Thymus (tissue), 11 donors: ENCODE measurements at regions not wholly inside any gene's neighbourhood (a gene's known extent, or its start where the extent isn't known, plus 50 kb on each side); places are given as distances from the start of the nearest gene placed in this dataset.
A peak's percentile ranks its signal among the peaks of the same experiment; 100 is the strongest.

Source experiments
- DNase-seq, 9 donors: peaks; one replicate each; pipeline ENCODE4 v3.0.0-alpha.2; 2013; ENCODE audit warnings: low spot score in 9 of 9, low read depth in 6 of 9, missing footprints in 1 of 9
- H3K27ac ChIP-seq, 2 donors: one replicate each; pipeline ENCODE4 v1.5.1; 2013; ENCODE audit warnings: control low read depth in 1 of 2, low read depth in 1 of 2, low read length in 1 of 2, mild to moderate bottlenecking in 1 of 2, moderate library complexity in 1 of 2
- H3K27me3 ChIP-seq, 2 donors: one replicate each; pipeline ENCODE4 v1.5.1; 2013; ENCODE audit warnings: low read length in 1 of 2; ENCODE audit not compliant: control insufficient read depth in 2 of 2, insufficient read depth in 1 of 2
- H3K36me3 ChIP-seq, 2 donors: one replicate each; pipeline ENCODE4 v1.5.1; 2013; ENCODE audit warnings: low read length in 1 of 2, mild to moderate bottlenecking in 1 of 2, moderate library complexity in 1 of 2; ENCODE audit not compliant: control insufficient read depth in 2 of 2, insufficient read depth in 2 of 2
- H3K4me1 ChIP-seq, 2 donors: one replicate each; pipeline ENCODE4 v1.5.1; 2013; ENCODE audit warnings: low read length in 2 of 2; ENCODE audit not compliant: control insufficient read depth in 2 of 2, insufficient read depth in 2 of 2
- H3K4me3 ChIP-seq, 2 donors: one replicate each; pipeline ENCODE4 v1.5.1; 2013; ENCODE audit warnings: low read length in 2 of 2, control low read depth in 1 of 2, mild to moderate bottlenecking in 1 of 2
- H3K9me3 ChIP-seq, 2 donors: one replicate each; pipeline ENCODE4 v1.5.1; 2013; ENCODE audit warnings: low read length in 1 of 2, mild to moderate bottlenecking in 1 of 2; ENCODE audit not compliant: control insufficient read depth in 2 of 2, insufficient read depth in 1 of 2
- WGBS: extraction: QIAGEN DNeasy Blood & Tissue Kit; methylation state at CpG from one replicate; pipeline ENCODE4 v1.1.7; 2013; 5-methylcytosine and 5-hydroxymethylcytosine counted together
- donor health status: healthy.

GRCh38 chr15:60057554-60057953, 53.4 kb downstream of the FOXB1 start:
- Histone ChIP-seq H3K27ac (no peak overlapping the region), H3K9me3 (peaks cover 0 to 2% of the 10 kb centered on the region in 2 donors), H3K27me3 (no peaks in the 10 kb centered on the region), H3K36me3 (no peaks in the 10 kb centered on the region), H3K4me1 (no peaks in the 10 kb centered on the region), H3K4me3 (no peak overlapping the region)
- no peak for DNase-seq
- 89% methylated on average over 3 of the region's 3 CpGs for WGBS

GRCh38 chr15:60059186-60059585, 55.1 kb downstream of the FOXB1 start:
- H3K27ac ChIP-seq, result no peak overlapping the region
- H3K27me3 ChIP-seq, result no peaks in the 10 kb centered on the region
- no peak overlapping the region for H3K4me3 ChIP-seq
- no peak for DNase-seq
- no peaks in the 10 kb centered on the region for H3K4me1 ChIP-seq
- H3K9me3 ChIP-seq, result peaks cover 0 to 8% of the 10 kb centered on the region in 2 donors
- WGBS, result 97% methylated on average over 1 of the region's 1 CpG
- no peaks in the 10 kb centered on the region for H3K36me3 ChIP-seq

GRCh38 chr15:60061758-60062157, 57.6 kb downstream of the FOXB1 start:
- no peaks in the 10 kb centered on the region for H3K4me1 ChIP-seq
- H3K9me3 ChIP-seq, result peaks cover 0 to 8% of the 10 kb centered on the region in 2 donors
- 96% methylated on average over 1 of the region's 1 CpG for WGBS
- H3K4me3 ChIP-seq, result no peak overlapping the region
- no peak for DNase-seq
- no peaks in the 10 kb centered on the region for H3K36me3 ChIP-seq
- H3K27ac ChIP-seq, result no peak overlapping the region
- no peaks in the 10 kb centered on the region for H3K27me3 ChIP-seq

GRCh38 chr15:60062826-60063225, 58.7 kb downstream of the FOXB1 start:
- Histone ChIP-seq H3K4me3 (no peak overlapping the region), H3K27ac (no peak overlapping the region), H3K27me3 (no peaks in the 10 kb centered on the region), H3K36me3 (no peaks in the 10 kb centered on the region), H3K4me1 (no peaks in the 10 kb centered on the region), H3K9me3 (peaks cover 0 to 8% of the 10 kb centered on the region in 2 donors)
- WGBS, result 93% methylated on average over 3 of the region's 3 CpGs
- DNase-seq, result no peak

DNA sequence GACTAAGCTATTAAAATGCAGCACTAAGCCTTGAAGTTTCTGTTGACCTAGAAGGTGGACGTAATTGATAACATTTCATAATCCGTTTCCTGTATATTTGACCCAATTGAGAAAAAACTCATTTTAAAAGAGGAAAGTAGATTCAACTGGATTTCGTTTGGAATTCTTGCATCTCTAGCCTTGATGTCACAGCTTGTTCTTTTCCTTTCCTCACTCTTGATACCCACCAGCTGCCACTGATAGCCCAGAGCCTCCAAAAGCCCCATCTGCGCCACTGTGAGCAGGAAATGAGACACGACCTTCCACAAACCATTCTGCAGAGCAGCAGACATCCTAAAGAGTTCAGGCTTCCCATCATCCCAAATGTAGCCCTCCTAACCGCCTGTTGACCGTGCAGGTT, 61.8 kb downstream of the FOXB1 start:
- Histone ChIP-seq H3K4me3 (no peak overlapping the region), H3K27ac (no peak overlapping the region), H3K36me3 (no peaks in the 10 kb centered on the region), H3K9me3 (peaks cover 0 to 8% of the 10 kb centered on the region in 2 donors), H3K27me3 (no peaks in the 10 kb centered on the region), H3K4me1 (no peaks in the 10 kb centered on the region)
- no peak for DNase-seq
- WGBS, result 86% methylated on average over 7 of the region's 7 CpGs

GRCh38 chr15:60070838-60071493, 66.9 kb downstream of the FOXB1 start:
- Histone ChIP-seq H3K4me3 (no peak overlapping the region), H3K36me3 (no peaks in the 10 kb centered on the region), H3K27me3 (no peaks in the 10 kb centered on the region), H3K9me3 (no peaks in the 10 kb centered on the region), H3K4me1 (no peaks in the 10 kb centered on the region), H3K27ac (no peak overlapping the region)
- WGBS, result 96% methylated on average over 8 of the region's 8 CpGs
- DNase-seq, result no peak

DNA sequence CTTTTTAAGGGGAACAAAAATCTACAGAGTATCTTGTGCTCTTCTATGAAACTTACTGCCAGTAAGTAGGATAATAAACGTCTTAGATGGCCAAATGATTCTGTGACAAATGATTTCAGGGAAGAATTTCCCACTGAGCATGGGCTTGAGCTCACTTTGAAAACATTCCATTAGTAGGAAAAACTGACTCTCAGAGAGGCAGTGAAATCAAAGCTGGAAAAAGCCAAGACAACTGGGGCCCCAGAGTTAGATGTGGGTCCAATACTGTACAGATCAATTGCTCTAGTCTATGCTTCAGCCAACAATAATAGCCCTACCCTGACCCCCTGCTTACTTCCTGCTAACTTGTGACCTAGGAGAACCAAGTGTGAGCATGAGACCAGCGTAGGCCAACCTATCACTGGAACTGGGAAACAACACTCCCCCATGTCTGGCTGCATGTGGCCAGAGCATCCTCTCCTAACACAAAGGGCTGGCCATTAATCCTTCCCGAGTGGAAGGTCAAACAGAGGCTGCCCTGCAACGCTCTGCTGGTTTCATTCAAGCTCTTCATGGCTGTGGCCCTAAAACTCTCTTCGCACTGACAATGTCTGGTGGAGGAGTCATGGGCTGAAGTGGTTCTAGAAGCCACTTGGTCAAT, 68.8 kb downstream of the FOXB1 start:
- no peaks in the 10 kb centered on the region for H3K9me3 ChIP-seq
- H3K27ac ChIP-seq, result no peak overlapping the region
- DNase-seq, result no peak
- no peak overlapping the region for H3K4me3 ChIP-seq
- no peaks in the 10 kb centered on the region for H3K36me3 ChIP-seq
- WGBS, result 95% methylated on average over 5 of the region's 5 CpGs
- H3K27me3 ChIP-seq, result no peaks in the 10 kb centered on the region
- peaks cover 4 to 5% of the 10 kb centered on the region in 2 donors for H3K4me1 ChIP-seq

- WGBS, result 98% methylated on average over 3 of the region's 3 CpGs
- Histone ChIP-seq H3K27me3 (no peaks in the 10 kb centered on the region), H3K27ac (no peak overlapping the region)
Observed at GRCh38 chr15:60073466-60073840, 69.3 kb downstream of the FOXB1 start.

DNA sequence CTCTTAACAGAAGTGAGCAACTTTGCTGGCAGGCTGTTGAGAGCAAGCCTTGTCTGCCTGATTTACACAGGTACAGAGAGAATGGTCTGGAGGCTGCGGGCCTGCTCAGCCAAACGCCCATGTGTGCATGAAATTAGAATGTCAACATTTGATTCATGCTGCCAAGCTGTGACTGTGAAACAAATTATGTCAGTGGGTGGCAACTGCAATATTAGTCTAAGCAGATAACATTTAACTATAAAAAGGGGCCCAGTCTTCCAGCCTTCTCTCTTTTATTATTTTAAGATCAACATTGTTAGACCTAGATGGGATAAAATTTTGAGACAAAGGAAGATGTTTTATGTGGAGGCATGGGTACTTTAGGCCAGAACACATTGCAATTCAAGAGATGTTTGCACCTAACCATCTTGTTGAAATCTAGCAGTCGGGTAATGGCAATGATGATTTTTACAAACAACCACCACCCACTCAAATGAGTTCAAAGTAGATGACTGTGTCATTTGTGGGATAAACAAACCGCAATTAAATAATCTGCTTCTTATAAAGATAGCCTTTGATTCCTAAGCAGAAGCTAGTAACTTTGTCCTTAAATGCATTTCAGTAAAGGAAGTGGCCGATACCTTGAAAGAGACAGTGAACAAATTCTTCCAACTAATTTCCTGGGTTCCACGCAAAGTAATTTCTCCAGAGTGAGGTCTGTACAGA, 70.2 kb downstream of the FOXB1 start:
- peak in 1 of 9 donors; percentile 30 for DNase-seq
- Histone ChIP-seq H3K27me3 (no peaks in the 10 kb centered on the region), H3K27ac (no peak overlapping the region), H3K36me3 (no peaks in the 10 kb centered on the region), H3K4me1 (peaks cover 7 to 9% of the 10 kb centered on the region in 2 donors), H3K9me3 (no peaks in the 10 kb centered on the region), H3K4me3 (no peak overlapping the region)
- WGBS, result 46% methylated on average over 6 of the region's 6 CpGs

More at GRCh38 chr15:60073466-60073840, 69.3 kb downstream of the FOXB1 start:
- H3K36me3 ChIP-seq, result no peaks in the 10 kb centered on the region
- no peaks in the 10 kb centered on the region for H3K9me3 ChIP-seq
- H3K4me3 ChIP-seq, result no peak overlapping the region
- H3K4me1 ChIP-seq, result peaks cover 7 to 9% of the 10 kb centered on the region in 2 donors
- DNase-seq, result no peak
